ENCODE measurements at regions not wholly inside any gene's neighbourhood (a gene's known extent, or its start where the extent isn't known, plus 50 kb on each side); places are given as distances from the start of the nearest gene placed in this dataset.

DNA sequence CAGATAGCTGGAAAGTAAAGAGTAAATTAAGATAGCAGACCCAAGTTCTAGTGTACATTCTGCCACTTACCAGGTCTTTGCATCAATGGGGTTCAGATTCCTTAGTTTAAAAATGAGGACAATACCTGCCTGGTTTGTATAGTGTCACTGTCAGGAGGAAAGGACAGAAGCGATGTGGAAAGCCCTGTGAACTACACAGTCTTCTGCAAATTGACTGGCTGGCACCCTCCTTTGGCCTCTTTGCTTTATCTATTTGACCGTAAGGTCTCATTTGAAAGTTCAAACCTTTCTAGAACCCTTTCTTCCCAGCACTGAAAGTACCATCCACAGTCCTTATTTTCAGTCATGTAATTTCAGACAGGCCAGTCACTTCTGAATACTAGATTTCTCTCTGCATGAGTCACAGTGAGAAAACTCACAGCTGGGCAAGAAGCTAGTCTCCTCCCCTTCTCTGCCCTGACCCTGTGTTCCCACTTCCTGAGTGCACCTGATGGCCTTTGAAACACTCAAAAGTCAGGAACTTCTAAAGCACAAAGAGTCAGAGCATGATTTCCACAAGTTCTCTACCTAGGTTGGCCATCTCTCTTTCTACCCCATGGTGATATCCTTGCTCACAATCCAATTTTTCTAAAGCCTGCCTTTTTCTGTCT, 91.3 kb upstream of the RASEF start:
- CTCF ChIA-PET, result no interaction called here
- no peak overlapping the region for H3K27ac Mint-ChIP-seq
- no peaks in the 10 kb centered on the region for H3K36me3 Mint-ChIP-seq (ENCODE audit: low read depth)

DNA sequence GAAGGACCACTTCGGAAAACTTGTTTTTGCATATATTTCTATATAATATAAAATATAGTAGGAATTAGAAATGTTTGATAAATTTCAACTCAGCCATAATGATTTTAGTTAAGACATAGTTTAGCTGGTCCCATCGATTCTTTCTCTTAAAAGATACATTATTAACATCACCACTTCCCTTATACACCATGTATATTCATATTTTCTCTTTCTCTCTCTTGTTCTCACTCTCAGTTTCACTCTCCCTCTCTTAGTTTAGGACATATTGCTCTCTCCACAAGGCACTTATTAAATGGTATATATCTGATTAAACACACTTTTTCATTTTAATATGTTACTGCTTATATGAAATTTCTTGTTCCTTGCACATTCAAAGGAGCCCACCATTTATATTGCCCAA, 90.1 kb upstream of the RASEF start:
- no peak for DNase-seq
- intact Hi-C loops (cut with micrococcal nuclease), result no loop called here
- no peak overlapping the region for H3K4me3 Mint-ChIP-seq
- no peaks in the 10 kb centered on the region for H3K4me1 Mint-ChIP-seq (ENCODE audit: low read depth)
- no peaks in the 10 kb centered on the region for H3K36me3 Mint-ChIP-seq (ENCODE audit: low read depth)
- H3K9me3 Mint-ChIP-seq, result no peaks in the 10 kb centered on the region
- no peak overlapping the region for H3K27ac Mint-ChIP-seq
- CTCF ChIA-PET, result no interaction called here
- peaks cover 2% of the 10 kb centered on the region for H3K27me3 Mint-ChIP-seq (ENCODE audit: low read depth)

More for the DNA sequence above, 91.3 kb upstream of the RASEF start:
- peaks cover 2% of the 10 kb centered on the region for H3K27me3 Mint-ChIP-seq (ENCODE audit: low read depth)
- no peaks in the 10 kb centered on the region for H3K9me3 Mint-ChIP-seq
- no peaks in the 10 kb centered on the region for H3K4me1 Mint-ChIP-seq (ENCODE audit: low read depth)
- intact Hi-C loops (cut with micrococcal nuclease), result no loop called here
- DNase-seq, result no peak
- H3K4me3 Mint-ChIP-seq, result no peak overlapping the region

DNA sequence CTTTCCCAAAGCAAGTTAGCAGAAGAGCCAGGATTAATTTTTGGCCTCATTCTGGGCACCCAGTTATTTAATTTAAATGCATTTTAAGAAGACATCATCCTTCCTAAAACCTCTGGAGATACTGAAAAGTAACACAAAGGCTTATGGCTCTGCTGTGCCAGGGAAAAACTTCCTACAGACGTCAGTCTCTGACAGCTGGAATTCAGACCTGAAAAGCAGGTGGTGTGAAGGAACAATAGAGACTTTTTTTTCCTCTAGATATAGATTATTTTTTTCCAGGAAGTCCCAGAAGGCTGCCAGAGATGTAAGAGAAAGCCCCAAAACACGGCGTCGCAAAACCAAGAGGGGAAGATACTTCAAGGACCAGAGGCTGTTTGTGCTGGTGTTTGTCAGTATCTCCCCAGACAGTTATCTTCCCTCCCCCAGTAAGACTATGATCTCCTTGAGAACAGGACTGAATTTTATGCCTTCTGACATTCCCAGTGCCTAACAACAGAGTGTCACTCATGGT, 88.7 kb upstream of the RASEF start:
- Mint-ChIP-seq H3K36me3 (ENCODE audit: low read depth) (no peaks in the 10 kb centered on the region), H3K4me1 (ENCODE audit: low read depth) (no peaks in the 10 kb centered on the region), H3K9me3 (peaks cover 2% of the 10 kb centered on the region), H3K27ac (no peak overlapping the region), H3K4me3 (no peak overlapping the region), H3K27me3 (ENCODE audit: low read depth) (peaks cover 2% of the 10 kb centered on the region)
- intact Hi-C loops (cut with micrococcal nuclease), result no loop called here
- no peak for DNase-seq
- CTCF ChIA-PET, result no interaction called here

DNA sequence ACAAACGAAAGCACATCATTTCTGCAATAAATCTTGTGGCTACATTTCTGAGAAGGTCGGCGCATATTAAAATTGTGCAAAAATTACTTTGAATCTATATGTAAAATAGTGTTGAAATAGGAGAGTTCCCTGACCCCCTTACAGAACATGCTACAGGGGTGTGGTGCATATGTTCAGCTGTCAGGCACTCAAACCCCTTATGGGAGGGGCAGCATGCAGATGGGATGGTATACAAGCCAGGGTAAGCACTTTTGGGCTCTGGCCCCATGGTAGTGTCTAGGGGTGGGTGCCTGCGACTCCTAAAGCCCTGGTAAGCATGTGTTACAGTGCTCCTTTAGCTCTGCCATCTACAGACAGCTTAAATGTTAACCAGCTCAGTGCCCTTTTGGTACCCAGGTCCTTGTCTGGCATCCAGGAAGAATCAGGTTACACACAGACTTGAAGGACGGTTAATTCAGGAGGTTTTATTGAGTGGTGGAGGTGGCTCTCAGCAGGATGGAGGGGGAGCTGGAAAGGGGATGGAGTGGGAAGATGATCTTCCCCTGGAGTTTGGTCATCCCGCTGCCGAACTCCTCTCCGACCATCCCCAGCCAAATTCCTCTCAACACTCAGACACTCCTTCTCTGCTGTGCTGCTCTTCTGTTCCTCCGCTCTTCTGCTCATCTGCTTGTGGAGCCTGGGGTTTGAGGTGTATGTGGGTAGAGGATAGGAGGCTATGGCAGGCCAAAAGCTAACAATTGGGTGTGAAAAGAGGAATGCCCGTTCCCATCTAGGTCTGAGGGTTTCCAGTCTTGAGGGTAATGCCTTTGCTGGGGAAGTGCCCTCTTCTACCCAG, 84.6 kb upstream of the RASEF start:
- CTCF ChIA-PET, result no interaction called here
- Mint-ChIP-seq H3K4me1 (ENCODE audit: low read depth) (no peaks in the 10 kb centered on the region), H3K4me3 (no peak overlapping the region), H3K27me3 (ENCODE audit: low read depth) (no peaks in the 10 kb centered on the region), H3K9me3 (peaks cover 2% of the 10 kb centered on the region), H3K36me3 (ENCODE audit: low read depth) (no peaks in the 10 kb centered on the region), H3K27ac (no peak overlapping the region)
- intact Hi-C loops (cut with micrococcal nuclease), result no loop called here
- no peak for DNase-seq

DNA sequence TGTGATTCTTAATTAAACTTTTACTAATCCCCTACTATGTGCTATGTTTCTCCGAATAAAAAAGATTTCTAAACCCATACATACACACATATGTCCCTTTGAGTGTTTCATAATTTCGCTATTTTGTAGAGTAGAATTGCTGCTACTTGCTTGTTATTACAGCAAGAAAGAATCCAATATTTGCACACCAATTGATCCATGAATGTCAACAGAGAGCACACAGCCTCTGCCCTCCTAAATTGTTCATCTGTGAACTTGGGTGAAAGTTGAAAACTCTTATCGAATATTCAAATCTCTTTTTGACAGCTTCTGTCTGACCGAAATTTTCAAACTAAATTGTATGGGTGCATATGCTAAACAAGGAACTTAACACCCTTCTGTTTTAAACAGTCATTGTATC, 83.4 kb upstream of the RASEF start:
- intact Hi-C loops (cut with micrococcal nuclease), result no loop called here
- no peak overlapping the region for H3K4me3 Mint-ChIP-seq
- peaks cover 2% of the 10 kb centered on the region for H3K9me3 Mint-ChIP-seq
- DNase-seq, result no peak
- H3K27ac Mint-ChIP-seq, result no peak overlapping the region
- no peaks in the 10 kb centered on the region for H3K36me3 Mint-ChIP-seq (ENCODE audit: low read depth)
- H3K27me3 Mint-ChIP-seq (ENCODE audit: low read depth), result no peaks in the 10 kb centered on the region
- CTCF ChIA-PET, result no interaction called here
- H3K4me1 Mint-ChIP-seq (ENCODE audit: low read depth), result no peaks in the 10 kb centered on the region

DNA sequence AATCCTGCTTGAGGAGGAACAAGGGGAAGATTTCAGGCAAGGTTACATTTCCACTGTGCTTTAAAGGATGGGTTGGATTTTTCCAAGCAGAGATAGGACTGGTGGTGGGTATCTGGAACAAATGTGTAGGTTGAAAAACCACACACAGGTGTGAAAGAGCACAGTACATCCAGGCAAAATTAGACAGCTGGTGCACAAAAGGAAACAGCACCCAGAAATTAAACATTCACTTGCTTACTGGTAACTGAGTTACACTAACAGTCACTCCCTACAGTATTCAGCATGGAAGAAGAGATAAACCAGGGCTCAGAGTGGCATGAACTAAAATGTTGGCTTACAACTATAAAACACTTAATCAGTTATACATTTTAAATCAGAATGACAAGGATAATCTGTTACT, 81.5 kb upstream of the RASEF start:
- Mint-ChIP-seq H3K9me3 (peaks cover 3% of the 10 kb centered on the region), H3K27me3 (ENCODE audit: low read depth) (no peaks in the 10 kb centered on the region), H3K4me3 (no peak overlapping the region), H3K4me1 (ENCODE audit: low read depth) (no peaks in the 10 kb centered on the region), H3K27ac (no peak overlapping the region), H3K36me3 (ENCODE audit: low read depth) (no peaks in the 10 kb centered on the region)
- no peak for DNase-seq
- intact Hi-C loops (cut with micrococcal nuclease), result no loop called here
- CTCF ChIA-PET, result no interaction called here

DNA sequence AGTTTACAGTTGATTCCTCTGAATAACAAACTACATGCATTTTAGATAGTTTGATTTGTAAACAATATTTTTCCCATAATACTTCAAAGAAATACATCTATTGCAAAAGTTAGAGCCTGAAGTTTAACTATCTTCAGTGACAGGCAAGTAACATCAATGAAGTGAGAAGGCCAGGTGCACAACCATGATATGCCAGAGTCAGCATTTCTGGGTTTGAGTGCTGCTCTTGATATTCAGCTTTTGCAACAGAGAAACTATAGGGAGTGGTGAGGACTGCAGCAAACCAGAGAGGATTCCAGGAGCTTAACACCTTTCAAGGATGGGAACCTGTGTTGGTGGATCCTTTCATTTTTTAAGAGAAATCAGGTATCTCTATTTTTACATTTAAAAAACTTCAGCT, 79.4 kb upstream of the RASEF start:
- no peak for DNase-seq

DNA sequence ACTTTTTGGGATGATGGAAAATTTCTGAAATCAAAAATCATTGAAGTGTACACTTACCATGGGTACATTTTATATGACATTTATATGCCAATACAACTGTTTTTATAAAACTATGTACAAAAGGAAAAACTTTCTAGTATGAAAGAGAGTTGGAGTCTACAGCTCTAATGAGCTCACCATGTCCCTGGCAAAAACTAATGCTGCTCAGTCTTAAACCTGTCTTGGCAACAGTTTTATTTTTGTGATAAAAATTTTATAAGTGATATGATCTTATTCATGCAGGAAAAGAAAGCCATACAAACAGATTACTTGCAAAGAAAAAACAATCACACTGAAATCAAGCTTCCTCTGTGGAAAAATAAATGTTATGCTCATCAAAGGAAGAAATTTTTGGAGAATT, 78.9 kb upstream of the RASEF start:
- no peak overlapping the region for H3K4me3 Mint-ChIP-seq
- peaks cover 1% of the 10 kb centered on the region for H3K9me3 Mint-ChIP-seq
- H3K36me3 Mint-ChIP-seq (ENCODE audit: low read depth), result no peaks in the 10 kb centered on the region
- DNase-seq, result no peak
- no peak overlapping the region for H3K27ac Mint-ChIP-seq
- no peaks in the 10 kb centered on the region for H3K27me3 Mint-ChIP-seq (ENCODE audit: low read depth)
- H3K4me1 Mint-ChIP-seq (ENCODE audit: low read depth), result no peaks in the 10 kb centered on the region
- CTCF ChIA-PET, result no interaction called here
- intact Hi-C loops (cut with micrococcal nuclease), result no loop called here

More for the DNA sequence above, 79.4 kb upstream of the RASEF start:
- CTCF ChIA-PET, result no interaction called here
- Mint-ChIP-seq H3K36me3 (ENCODE audit: low read depth) (no peaks in the 10 kb centered on the region), H3K27ac (no peak overlapping the region), H3K4me1 (ENCODE audit: low read depth) (no peaks in the 10 kb centered on the region), H3K27me3 (ENCODE audit: low read depth) (no peaks in the 10 kb centered on the region), H3K4me3 (no peak overlapping the region), H3K9me3 (peaks cover 1% of the 10 kb centered on the region)
- intact Hi-C loops (cut with micrococcal nuclease), result no loop called here

DNA sequence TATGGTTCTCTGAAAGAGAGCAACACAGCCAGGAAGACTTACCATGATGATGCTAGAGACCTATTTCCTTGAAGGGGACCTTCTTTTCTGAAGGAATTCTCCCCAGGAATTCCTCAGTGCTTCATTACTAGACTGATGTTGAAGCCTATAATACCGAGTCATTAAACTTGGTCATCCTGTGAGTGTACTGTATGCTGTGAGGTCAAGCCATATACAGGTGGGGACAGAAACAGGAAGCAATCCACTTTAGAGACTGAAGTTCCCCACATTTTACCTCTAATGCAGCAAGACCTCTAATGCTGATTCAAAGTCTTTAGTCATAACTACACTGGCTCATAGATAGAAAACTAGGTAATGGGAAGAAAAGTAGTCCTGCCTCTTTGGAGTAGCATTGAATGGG, 77.1 kb upstream of the RASEF start:
- no peak overlapping the region for H3K27ac Mint-ChIP-seq
- H3K4me1 Mint-ChIP-seq (ENCODE audit: low read depth), result no peaks in the 10 kb centered on the region
- DNase-seq, result no peak
- no peak overlapping the region for H3K4me3 Mint-ChIP-seq
- H3K27me3 Mint-ChIP-seq (ENCODE audit: low read depth), result no peaks in the 10 kb centered on the region
- H3K9me3 Mint-ChIP-seq, result peaks cover 1% of the 10 kb centered on the region
- CTCF ChIA-PET, result no interaction called here
- no peaks in the 10 kb centered on the region for H3K36me3 Mint-ChIP-seq (ENCODE audit: low read depth)
- intact Hi-C loops (cut with micrococcal nuclease), result no loop called here

DNA sequence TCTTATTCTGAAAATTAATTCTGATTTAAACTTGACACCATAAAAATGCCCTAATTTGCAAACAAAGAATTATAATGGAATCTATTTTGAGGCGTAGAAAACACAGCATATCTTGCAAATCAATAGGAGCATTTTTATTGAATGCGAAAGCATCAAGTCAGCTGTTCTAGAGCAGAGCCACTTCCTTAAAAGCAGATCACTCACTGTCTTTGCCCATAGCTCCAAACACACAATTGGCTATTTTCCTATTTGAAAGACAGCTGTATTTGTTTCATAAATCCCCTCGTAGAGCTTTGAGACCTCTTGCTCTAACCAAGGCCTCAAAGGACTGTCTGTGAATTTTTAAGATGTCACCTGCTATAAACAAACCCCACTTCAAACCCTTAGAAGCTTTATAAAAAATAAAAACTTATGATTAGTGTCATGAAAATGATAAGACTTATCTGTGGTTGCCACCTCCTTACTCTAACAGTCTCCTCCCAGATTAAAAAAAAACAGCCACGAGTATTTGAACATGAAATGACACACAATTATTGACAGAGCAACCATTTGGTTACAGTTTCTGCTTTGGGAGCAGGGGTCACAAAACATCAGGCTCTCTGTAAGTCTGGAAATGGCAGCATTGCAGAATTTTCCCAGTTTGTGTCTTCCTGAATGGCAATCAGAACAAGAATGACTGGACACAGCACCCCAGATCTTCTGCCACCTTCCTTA, 75.6 kb upstream of the RASEF start:
- no peak for DNase-seq
- H3K36me3 Mint-ChIP-seq (ENCODE audit: low read depth), result no peaks in the 10 kb centered on the region
- CTCF ChIA-PET, result no interaction called here

DNA sequence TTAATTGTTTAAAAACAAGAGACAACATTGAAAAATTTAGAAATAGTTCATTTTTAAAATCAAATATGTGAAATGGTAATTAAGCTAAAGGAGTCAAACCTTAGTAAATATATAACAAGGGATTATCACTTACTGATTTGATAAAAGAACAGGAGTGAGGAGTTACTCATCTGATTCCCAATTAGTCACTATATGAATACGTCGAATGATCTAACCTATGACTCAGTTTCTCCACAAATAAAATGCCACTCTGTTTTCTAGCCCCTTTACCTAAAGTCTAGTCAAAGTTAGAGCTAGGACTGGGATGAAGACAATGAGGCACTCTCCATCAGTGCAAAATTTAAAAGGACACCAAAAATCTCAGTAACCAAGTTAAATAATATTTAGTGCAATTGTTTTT, 70.4 kb upstream of the RASEF start:
- no peaks in the 10 kb centered on the region for H3K36me3 Mint-ChIP-seq (ENCODE audit: low read depth)
- CTCF ChIA-PET, result no interaction called here
- no peaks in the 10 kb centered on the region for H3K4me1 Mint-ChIP-seq (ENCODE audit: low read depth)
- intact Hi-C loops (cut with micrococcal nuclease), result no loop called here
- H3K9me3 Mint-ChIP-seq, result peaks cover 4% of the 10 kb centered on the region
- no peak overlapping the region for H3K27ac Mint-ChIP-seq
- no peak overlapping the region for H3K4me3 Mint-ChIP-seq
- DNase-seq, result no peak
- H3K27me3 Mint-ChIP-seq (ENCODE audit: low read depth), result peaks cover 2% of the 10 kb centered on the region

More for the DNA sequence above, 75.6 kb upstream of the RASEF start:
- Mint-ChIP-seq H3K27ac (no peak overlapping the region), H3K4me1 (ENCODE audit: low read depth) (no peaks in the 10 kb centered on the region), H3K27me3 (ENCODE audit: low read depth) (no peaks in the 10 kb centered on the region), H3K9me3 (peaks cover 1% of the 10 kb centered on the region), H3K4me3 (no peak overlapping the region)
- intact Hi-C loops (cut with micrococcal nuclease), result no loop called here

DNA sequence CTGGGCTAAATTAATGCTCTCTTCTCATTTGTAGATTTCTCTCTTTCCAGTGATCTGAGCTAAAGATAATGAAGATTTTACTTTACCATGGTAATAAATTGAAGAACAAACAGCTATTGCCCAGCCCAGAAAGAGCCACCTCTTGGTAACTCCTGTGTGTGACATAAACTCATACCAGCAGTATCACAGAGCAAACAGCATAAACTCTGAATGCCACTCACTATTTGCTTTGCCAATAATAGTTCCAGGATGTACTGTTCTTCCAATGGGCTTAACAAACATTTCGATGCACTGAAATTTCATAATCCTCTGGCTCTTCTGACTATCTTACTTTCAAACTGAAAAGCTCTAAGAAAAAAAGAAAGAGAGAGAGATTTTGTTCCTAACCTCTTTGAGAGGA, 69.8 kb upstream of the RASEF start:
- Mint-ChIP-seq H3K36me3 (ENCODE audit: low read depth) (no peaks in the 10 kb centered on the region), H3K27ac (no peak overlapping the region), H3K27me3 (ENCODE audit: low read depth) (peaks cover 2% of the 10 kb centered on the region), H3K4me3 (no peak overlapping the region), H3K9me3 (peaks cover 4% of the 10 kb centered on the region), H3K4me1 (ENCODE audit: low read depth) (no peaks in the 10 kb centered on the region)
- CTCF ChIA-PET, result no interaction called here
- intact Hi-C loops (cut with micrococcal nuclease), result no loop called here
- no peak for DNase-seq

DNA sequence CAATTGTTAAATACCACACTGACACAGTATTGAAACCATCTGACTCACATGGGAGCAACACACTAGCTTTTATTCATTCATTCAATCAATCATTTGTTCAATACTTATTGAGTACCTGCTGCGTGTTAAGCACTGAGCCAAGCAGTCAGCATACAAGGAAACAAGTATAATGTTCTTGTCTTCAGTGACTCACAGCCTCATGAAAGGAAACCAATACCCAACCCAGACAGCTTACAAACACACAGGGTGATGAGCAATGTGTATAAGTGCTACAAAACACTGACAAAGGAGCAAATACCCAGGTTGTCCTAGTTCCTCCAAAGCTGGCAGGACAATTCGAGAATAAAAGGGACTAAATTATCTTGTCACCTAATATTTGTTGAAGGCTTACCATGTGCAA, 67.6 kb upstream of the RASEF start:
- no peaks in the 10 kb centered on the region for H3K36me3 Mint-ChIP-seq (ENCODE audit: low read depth)

More for the DNA sequence above, 67.6 kb upstream of the RASEF start:
- peaks cover 2% of the 10 kb centered on the region for H3K27me3 Mint-ChIP-seq (ENCODE audit: low read depth)
- no peaks in the 10 kb centered on the region for H3K4me1 Mint-ChIP-seq (ENCODE audit: low read depth)
- H3K27ac Mint-ChIP-seq, result no peak overlapping the region
- DNase-seq, result no peak
- no peak overlapping the region for H3K4me3 Mint-ChIP-seq
- intact Hi-C loops (cut with micrococcal nuclease), result no loop called here
- CTCF ChIA-PET, result no interaction called here
- H3K9me3 Mint-ChIP-seq, result peaks cover 5% of the 10 kb centered on the region
